Retinal pigment epithelial cell (primary cell): ENCODE measurements at regions not wholly inside any gene's neighbourhood (a gene's known extent, or its start where the extent isn't known, plus 50 kb on each side); places are given as distances from the start of the nearest gene placed in this dataset.

Experiments
- DNase-seq: peaks from one replicate; pipeline ENCODE4 v3.0.0-alpha.2; 2010; ENCODE audit warnings: low read depth
- H3K4me3 ChIP-seq: 2 replicates; pipeline ENCODE4 v1.5.1; 2011; ENCODE audit warnings: mild to moderate bottlenecking, low read length, control low read depth, moderate library complexity
- CTCF ChIP-seq: conservative IDR thresholded peaks from 2 replicates; pipeline ENCODE4 v1.5.1; 2011; ENCODE audit warnings: low read depth, low read length, control low read depth, inconsistent platforms

DNA sequence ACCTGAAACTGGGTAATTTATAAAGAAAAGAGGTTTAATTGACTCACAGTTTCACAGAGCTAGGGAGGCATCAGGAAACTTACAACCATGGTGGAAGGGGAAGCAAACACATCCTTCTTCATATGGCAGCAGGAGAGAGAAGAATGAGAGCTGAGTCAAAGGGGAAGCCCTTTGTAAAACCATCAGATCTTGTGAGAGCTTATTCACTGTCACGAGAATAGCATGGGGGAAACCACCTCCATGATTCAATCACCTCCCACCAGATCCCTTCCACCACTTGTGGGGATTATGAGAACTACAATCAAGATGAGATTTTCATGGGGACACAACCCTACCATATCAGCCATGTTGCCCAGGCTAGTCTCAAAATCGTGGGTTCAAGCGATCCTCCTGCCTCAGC is 143.4 kb downstream of the FGF18 start:
- TF ChIP-seq CTCF = peak; percentile 5
- H3K4me3 ChIP-seq = no peak overlapping the region
- no peak for DNase-seq

DNA sequence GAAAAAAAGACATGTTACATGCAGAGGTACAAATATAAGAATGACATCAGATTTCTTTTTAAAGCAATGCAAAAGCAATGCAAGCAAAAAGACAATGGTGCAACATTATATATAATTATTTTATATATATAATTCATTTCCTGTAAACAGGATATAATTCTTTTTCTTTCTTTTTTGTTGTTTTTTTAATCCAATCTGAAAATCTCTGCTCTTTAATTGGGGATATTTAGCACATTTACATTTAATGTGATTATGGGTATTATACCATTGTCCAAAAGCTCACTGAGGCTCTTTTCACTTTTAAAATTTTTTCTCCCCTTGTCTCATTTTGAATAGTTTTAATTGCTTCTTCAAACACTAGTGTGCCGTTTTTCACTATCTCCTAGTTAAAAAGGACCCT is 148.9 kb downstream of the FGF18 start:
- DNase-seq = no peak
- H3K4me3 ChIP-seq = no peak overlapping the region
- no peak for TF ChIP-seq CTCF

DNA sequence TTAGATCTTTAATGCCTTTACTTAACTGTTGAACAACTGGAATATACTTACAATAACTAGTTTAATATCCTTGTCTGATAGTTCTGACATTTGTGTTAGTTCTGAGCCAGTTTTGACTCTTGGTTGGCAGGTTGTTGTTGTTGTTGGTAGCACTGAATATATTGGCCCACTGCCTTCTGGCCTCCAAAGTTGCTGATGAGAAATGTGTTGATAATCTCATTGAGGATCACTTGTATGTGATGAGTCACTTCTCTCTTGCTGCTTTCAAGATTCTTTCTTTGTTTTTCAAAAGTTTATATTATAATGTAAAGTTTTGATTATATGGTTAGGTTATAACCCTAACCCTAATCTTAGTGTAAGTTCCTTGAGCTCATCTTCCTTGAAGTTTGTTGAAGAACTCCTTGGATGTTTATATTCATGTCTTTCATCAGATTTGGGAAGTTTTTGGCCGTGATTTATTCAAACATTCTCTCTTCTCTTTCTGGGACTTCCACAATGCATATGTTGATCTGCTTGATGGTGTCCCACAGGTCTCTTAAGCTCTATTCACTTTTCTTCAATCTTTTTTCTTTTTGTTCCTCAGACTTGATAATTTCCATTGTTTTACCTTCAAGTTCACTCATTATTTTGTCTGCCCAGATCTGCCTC is 149.7 kb downstream of the FGF18 start:
- DNase-seq = no peak
- H3K4me3 ChIP-seq = no peak overlapping the region
- TF ChIP-seq CTCF = no peak

DNA sequence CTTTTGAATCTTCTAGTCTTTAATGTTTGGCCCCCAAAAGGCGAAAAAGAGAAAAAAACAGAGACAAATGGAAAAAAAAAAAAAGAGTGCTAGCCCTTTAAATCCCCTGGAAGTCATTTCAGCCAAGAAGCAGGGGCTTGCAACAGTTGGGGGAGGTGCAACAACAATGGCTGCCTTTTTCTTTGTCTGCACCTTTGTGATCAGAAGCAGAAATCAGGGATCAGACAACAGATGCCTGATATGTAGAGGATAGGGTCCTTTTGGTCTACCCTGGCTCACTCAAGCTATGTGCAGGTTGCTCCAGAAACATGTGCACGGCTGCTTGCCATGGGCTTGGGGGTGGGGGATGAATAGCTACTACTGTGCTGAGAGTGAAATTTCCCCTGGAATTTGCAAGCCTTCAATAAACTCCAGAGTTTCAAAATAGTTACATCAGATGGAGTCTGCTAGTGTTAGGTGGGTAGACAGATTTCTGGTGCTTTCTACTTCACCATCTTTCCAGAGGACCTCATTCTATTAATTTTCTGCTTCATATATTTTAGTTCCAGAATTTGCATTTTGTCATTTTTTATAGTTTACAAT is 150.9 kb downstream of the FGF18 start:
- DNase-seq = no peak
- no peak overlapping the region for H3K4me3 ChIP-seq
- TF ChIP-seq CTCF = no peak

DNA sequence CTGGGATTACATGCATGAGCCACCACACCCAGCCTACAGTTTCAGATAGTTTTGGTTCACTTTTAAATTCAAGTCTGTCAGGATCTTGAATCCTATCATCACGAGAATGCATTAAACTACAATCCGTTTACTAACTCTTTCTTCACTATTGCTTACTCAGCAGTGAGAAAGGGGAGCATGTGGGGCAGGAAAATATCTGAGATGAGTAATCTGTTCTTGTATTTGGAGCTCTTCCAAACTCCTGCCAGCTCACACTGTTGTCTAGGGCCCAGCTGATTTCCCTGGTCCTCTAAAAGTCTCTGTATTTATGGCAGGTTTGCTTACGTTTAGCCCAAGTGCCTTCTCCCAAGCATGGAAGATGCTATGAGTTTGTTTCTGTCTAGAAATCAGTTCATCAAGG is 152.2 kb downstream of the FGF18 start:
- TF ChIP-seq CTCF = no peak
- DNase-seq = peak; percentile 60
- H3K4me3 ChIP-seq = no peak overlapping the region

DNA sequence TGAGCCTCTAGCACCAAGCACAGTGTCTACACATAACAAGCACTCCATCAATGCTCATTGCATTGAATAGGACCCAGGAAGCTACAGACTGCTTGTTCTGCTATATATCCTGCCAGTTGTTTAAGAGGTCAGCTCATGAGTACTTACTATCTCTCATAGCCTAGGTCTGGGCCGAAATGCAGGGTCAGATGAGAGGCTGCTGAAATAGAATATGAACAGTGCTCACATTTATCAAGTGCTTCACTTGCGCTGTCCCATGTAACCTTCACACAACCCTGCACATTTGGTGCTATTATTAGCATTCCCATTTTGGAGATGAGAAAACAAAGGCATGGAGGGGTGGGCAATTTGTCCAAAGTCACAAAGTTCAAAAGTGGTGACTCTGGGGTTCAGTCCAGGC is 153.6 kb downstream of the FGF18 start:
- no peak for TF ChIP-seq CTCF
- DNase-seq = no peak
- no peak overlapping the region for H3K4me3 ChIP-seq

DNA sequence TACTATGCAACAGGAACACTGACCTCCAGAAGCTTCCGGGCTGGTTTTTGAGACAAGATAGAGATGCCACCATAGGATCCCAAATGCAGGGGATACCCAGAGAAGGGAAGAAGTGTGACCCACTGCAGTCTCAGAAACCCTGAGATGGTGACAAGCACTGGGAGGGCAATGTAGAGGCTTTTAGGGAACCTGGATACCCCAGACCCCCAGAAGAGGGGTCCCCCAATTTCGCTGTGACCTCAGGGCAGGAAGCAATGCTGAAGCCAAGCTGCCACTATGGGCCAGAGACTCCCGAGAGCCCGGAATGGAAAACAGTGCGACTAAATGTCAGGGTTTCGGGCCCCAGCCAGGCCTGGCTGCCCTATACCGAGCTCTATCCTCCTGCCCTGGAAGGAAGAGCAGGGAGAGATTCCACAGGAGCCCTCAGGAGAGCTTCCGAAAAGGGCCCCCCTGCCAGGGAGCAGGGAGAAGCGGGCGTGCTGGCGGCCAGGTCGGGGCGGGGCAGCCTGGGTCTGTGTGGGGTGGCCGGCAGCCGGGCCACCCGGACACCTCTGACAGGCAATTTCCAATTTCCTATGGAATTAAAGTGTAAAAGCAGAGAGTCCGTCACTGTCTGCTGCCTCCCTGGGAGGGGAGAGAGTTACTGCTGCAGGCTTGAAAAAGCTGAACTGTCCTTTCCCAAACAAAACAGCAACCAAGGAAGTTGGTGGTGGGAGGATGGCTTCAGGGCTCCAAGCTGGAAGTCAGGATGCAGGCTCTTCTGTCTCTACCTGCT is 154.2 kb downstream of the FGF18 start:
- H3K4me3 ChIP-seq = no peak overlapping the region
- no peak for DNase-seq
- no peak for TF ChIP-seq CTCF
